Erythroblast (primary cell): ENCODE measurements at regions not wholly inside any gene's neighbourhood (a gene's known extent, or its start where the extent isn't known, plus 50 kb on each side); places are given as distances from the start of the nearest gene placed in this dataset.

ENCODE experiments used
- GATA1 ChIP-seq: IDR thresholded peaks from 2 replicates; pipeline ENCODE4 v1.6.1; 2011; ENCODE audit warnings: low read depth, mild to moderate bottlenecking, control low read depth, low read length, moderate library complexity
- POLR2A ChIP-seq: IDR thresholded peaks from 2 replicates; pipeline ENCODE4 v1.6.1; 2011; ENCODE audit warnings: mild to moderate bottlenecking, low read length

DNA sequence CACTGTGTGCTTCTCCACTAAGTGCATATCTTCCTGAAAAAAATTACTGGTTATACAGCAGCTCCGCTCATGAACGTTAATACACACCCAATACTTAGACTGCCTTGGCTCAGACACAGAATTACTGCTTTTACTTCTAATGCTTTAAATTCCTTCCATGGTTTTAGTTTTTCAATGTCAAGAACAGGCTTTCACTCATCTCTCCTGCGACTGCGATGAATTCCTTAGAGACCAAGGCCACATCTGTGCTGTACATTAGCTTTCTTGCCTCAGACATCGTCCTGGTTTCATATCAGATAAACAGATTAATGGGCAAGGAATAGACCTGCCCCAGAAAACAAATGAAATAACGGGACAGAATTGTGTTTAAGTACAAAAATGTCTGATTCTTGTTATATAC lies 120.2 kb downstream of the CYP26A1 start:
- no peak for TF ChIP-seq POLR2A
- no peak for TF ChIP-seq GATA1
